Lung (tissue), 11 donors: ENCODE measurements at regions not wholly inside any gene's neighbourhood (a gene's known extent, or its start where the extent isn't known, plus 50 kb on each side); places are given as distances from the start of the nearest gene placed in this dataset.

ENCODE experiments used
- ATAC-seq: fragments of 200-7000 bp; cut with Tn5 transposase; one replicate; pipeline ENCODE4 v1.9.1; 2020; ENCODE audit warnings: moderate number of reproducible peaks; ENCODE audit not compliant: insufficient read depth, low FRiP score
- DNase-seq, 3 donors: peaks; one replicate each; pipeline ENCODE4 v3.0.0-alpha.2; 2013 to 2017
- H3K27ac ChIP-seq, 2 donors: one replicate each; pipeline ENCODE4 v1.5.1; 2013; ENCODE audit warnings: mild to moderate bottlenecking in 2 of 2, moderate library complexity in 2 of 2, control low read depth in 1 of 2, inconsistent platforms in 1 of 2, low read depth in 1 of 2, low read length in 1 of 2
- H3K27me3 ChIP-seq, 3 donors: one replicate each; pipeline ENCODE4 v1.5.1; 2013; ENCODE audit warnings: low read length in 2 of 3; ENCODE audit not compliant: control insufficient read depth in 3 of 3, insufficient read depth in 3 of 3
- H3K36me3 ChIP-seq, 4 donors: one replicate each; pipeline ENCODE4 v1.5.1; 2013; ENCODE audit warnings: low read length in 4 of 4, mild to moderate bottlenecking in 1 of 4, moderate library complexity in 1 of 4; ENCODE audit not compliant: control insufficient read depth in 4 of 4, insufficient read depth in 4 of 4
- H3K4me1 ChIP-seq, 5 donors: one replicate each; pipeline ENCODE4 v1.5.1; 2013; ENCODE audit warnings: low read length in 5 of 5, mild to moderate bottlenecking in 2 of 5, moderate library complexity in 1 of 5; ENCODE audit not compliant: control insufficient read depth in 5 of 5, insufficient read depth in 5 of 5
- H3K4me3 ChIP-seq: one replicate; pipeline ENCODE4 v1.5.1; 2013; ENCODE audit warnings: mild to moderate bottlenecking, control low read depth, moderate library complexity
- H3K9ac ChIP-seq, 2 donors: one replicate each; pipeline ENCODE4 v1.5.1; 2013; ENCODE audit warnings: low read length in 2 of 2, control low read depth in 1 of 2; ENCODE audit not compliant: insufficient read depth in 1 of 2
- H3K9me3 ChIP-seq, 4 donors: one replicate each; pipeline ENCODE4 v1.5.1; 2013; ENCODE audit warnings: low read length in 3 of 4, mild to moderate bottlenecking in 1 of 4, moderate library complexity in 1 of 4; ENCODE audit not compliant: control insufficient read depth in 4 of 4, insufficient read depth in 3 of 4
- CTCF ChIP-seq: IDR thresholded peaks from 2 replicates; pipeline ENCODE4 v1.5.1; 2012; ENCODE audit warnings: mild to moderate bottlenecking; ENCODE audit errors: control extremely low read depth, extremely low read depth
- WGBS, 2 donors: extraction: QIAGEN DNeasy Blood & Tissue Kit; methylation state at CpG; one replicate each; pipeline ENCODE4 v1.1.7; 2013; 5-methylcytosine and 5-hydroxymethylcytosine counted together
- donor health status: control.
- donor health status: control.
- donor health status: Bipolar disorder and iron deficiency.
- donor health status: healthy.
- donor health status: DM: yes; HTN: yes; CAD: no.

GRCh38 chr6:44527181-44527580, 139.7 kb downstream of the CDC5L start:
- Histone ChIP-seq H3K27me3 (no peaks in the 10 kb centered on the region), H3K4me3 (no peak overlapping the region), H3K4me1 (peaks cover 0 to 8% (median 0%) of the 10 kb centered on the region in 5 donors), H3K36me3 (no peaks in the 10 kb centered on the region), H3K27ac (no peak overlapping the region), H3K9me3 (peaks cover 0 to 12% (median 0%) of the 10 kb centered on the region in 4 donors), H3K9ac (no peak overlapping the region)
- ATAC-seq (no peak), DNase-seq (no peak)
- 43 to 51% methylated on average over 6 of the region's 6 CpGs for WGBS, 2 donors
- TF ChIP-seq CTCF = no peak

GRCh38 chr6:44527583-44528369, 140.3 kb downstream of the CDC5L start:
- no peak overlapping the region for H3K9ac ChIP-seq
- H3K27me3 ChIP-seq = no peaks in the 10 kb centered on the region
- DNase-seq (no peak), ATAC-seq (no peak)
- H3K4me3 ChIP-seq = no peak overlapping the region
- peaks cover 0 to 8% (median 0%) of the 10 kb centered on the region in 5 donors for H3K4me1 ChIP-seq
- H3K36me3 ChIP-seq = no peaks in the 10 kb centered on the region
- no peak for TF ChIP-seq CTCF
- H3K9me3 ChIP-seq = peaks cover 0 to 6% (median 0%) of the 10 kb centered on the region in 4 donors
- H3K27ac ChIP-seq = no peak overlapping the region
- 72 to 83% methylated on average over 14 of the region's 14 CpGs for WGBS, 2 donors

DNA sequence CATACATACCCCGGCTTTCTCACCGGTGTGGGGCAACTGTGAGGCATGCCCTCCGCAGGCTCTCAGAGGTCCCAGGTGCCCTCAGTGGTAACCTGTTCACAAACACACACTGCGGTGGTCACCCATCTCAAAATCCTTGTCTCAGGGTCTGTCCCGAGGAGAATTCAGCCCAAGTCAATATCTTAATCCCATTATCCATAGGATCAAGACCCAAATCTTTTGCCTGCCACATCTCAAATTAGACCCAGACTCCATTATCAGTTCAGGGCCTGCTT, 140.8 kb downstream of the CDC5L start:
- DNase-seq = no peak
- no peak for TF ChIP-seq CTCF
- Histone ChIP-seq H3K4me3 (no peak overlapping the region), H3K9ac (no peak overlapping the region), H3K4me1 (peaks cover 0 to 8% (median 0%) of the 10 kb centered on the region in 5 donors), H3K36me3 (no peaks in the 10 kb centered on the region), H3K27me3 (no peaks in the 10 kb centered on the region), H3K27ac (no peak overlapping the region), H3K9me3 (peaks cover 0 to 6% (median 0%) of the 10 kb centered on the region in 4 donors)
- no peak for ATAC-seq
- 84 to 93% methylated on average over 5 of the region's 5 CpGs for WGBS, 2 donors

GRCh38 chr6:44528716-44529115, 141.2 kb downstream of the CDC5L start:
- Histone ChIP-seq H3K36me3 (no peaks in the 10 kb centered on the region), H3K27ac (no peak overlapping the region), H3K4me3 (no peak overlapping the region), H3K9ac (no peak overlapping the region), H3K27me3 (no peaks in the 10 kb centered on the region), H3K9me3 (peaks cover 0 to 6% (median 0%) of the 10 kb centered on the region in 4 donors), H3K4me1 (peaks cover 0 to 8% (median 0%) of the 10 kb centered on the region in 5 donors)
- ATAC-seq (no peak), DNase-seq (no peak)
- WGBS, 2 donors = 66 to 93% methylated on average over 2 of the region's 2 CpGs
- TF ChIP-seq CTCF = no peak
